Activated CD8-positive, alpha-beta memory T cell treated with anti-CD3 and anti-CD28 coated beads for 24 hours (primary cell): ENCODE measurements at regions not wholly inside any gene's neighbourhood (a gene's known extent, or its start where the extent isn't known, plus 50 kb on each side); places are given as distances from the start of the nearest gene placed in this dataset.

ENCODE experiments used
- DNase-seq: peaks from one replicate; pipeline ENCODE4 v3.0.0-alpha.2; 2020

DNA sequence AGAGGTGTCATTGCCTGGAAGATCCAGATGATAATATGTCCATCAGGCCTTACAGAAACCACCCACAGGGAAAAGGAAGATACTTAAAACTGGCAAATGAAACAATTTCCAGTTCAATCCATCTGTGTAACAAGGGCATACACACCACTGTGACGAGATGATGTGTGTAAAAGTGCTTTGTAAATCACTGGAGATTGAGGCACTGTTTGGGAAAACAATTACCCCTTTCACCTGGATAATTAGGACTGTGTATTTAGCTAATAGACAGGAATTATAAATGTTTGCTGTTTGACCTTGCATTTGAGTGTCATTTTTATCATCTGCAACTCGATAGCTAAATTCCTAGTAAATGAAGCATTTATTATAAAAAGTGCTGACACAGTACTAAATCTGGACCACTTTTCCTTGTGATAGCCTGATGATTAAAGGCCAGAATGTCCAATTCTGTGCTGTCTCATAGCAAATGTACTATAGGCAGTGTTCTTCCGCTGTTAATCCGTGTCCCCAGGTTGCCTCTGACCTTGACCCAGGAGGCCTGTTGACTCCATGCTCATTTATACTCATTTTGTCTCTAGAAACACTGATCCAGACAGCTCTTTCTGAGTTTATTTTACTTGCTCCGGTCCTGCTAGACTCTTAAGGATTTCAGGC lies 105.8 kb downstream of the LACC1 start:
- DNase-seq, result no peak

DNA sequence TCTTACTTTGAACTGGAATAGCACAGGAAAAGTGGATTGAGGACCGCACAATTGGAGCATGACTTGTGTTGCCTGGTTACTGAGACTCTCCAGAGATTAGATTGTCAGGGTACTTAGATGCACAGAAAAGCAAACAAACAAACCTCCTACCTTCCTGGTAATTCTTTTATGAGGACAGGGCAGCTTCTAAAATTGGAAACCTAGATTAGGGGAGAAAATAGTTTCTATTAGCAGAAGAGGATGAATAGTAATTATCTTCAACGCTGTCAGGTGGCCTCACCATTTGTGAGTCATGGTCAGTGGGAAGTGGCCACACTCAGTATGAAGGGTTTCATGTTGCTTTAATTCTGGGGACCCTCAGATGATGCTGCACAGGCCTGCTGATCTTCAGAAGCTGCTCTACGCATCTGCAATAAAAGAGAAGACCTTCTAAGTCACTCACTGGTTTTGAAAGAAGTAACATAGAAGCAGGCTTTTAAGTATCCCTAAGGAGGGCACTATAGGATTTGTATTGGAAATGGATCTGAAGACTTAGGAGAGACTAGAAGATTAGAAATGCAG lies 106.8 kb downstream of the LACC1 start:
- no peak for DNase-seq

DNA sequence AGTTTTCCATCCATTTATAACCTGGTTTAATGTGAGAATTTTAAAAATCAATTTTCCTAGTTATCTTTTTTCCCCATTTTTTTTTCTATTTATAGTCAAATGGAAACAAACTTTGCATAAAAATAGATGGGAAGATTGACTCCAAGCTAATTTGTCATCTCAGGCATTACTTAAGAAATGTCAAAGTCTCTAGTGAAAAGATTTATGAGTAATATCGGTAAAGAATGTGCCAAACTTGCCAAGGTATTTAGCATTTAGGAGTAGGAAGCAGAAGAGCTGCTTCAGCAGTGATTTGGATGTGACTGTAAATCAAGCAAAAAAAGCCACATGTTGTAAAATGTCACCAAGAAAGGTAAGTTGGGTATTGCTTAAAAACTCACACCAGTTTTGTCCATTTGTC lies 108.6 kb downstream of the LACC1 start:
- no peak for DNase-seq

DNA sequence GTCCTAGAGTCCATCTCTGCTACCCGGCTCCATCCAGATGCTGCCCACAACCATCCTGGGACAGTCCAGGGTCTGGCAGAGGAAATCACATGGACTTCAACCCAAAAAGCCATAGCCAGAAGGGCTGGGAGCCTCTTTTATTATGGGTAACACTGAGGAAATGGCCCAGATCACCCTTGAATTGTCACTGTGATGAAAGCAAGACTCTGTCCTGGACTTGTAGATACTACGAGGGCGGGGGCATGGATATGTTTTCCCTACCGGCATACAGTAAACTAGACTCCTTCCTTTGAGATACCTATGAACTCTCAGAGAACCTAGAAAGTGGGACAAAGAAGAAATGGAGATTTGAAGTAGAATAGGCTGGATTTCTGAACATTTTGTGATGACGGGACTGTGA lies 110.3 kb downstream of the LACC1 start:
- DNase-seq, result no peak

DNA sequence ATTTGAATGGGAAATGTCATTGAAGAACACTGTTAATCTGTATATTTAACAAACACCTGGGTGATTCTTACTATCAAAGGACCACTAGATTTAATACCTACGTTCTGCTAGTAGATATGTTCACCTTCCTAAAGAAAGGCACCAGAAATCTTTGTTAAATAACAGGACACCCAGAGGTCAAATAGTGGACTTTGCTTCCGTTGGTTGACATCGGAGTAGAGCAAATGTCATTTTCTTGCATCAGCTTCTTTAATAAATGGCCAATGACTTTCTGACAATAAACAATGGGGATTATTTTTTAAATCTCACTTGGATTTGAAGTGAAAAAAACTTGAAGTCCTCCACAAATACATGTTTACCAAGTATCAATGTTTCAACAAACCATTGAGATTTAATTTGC lies 111.1 kb downstream of the LACC1 start:
- no peak for DNase-seq

DNA sequence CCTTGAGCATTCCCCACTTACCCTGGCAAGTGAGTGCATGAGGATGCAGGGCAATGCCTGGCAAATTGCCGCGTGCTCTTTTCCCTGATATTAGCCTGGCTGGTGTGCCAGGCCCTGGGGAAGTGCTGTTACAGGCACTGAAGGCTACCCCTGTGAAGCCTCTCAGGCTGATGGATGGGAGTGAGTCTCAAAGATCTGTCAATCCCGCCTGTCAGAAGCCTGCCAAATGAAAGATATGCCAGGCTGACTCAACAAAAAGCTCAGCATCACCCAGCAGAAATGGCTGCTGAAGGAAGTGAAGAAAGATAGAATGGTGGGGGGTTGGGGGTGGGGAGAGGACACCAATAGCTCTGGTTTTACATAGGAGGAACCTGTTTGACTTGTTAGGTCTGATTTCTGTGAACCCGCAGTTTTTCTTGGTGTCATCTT lies 112.1 kb downstream of the LACC1 start:
- no peak for DNase-seq

GRCh38 chr13:43992211-43992610 lies 112.5 kb downstream of the LACC1 start:
- no peak for DNase-seq

DNA sequence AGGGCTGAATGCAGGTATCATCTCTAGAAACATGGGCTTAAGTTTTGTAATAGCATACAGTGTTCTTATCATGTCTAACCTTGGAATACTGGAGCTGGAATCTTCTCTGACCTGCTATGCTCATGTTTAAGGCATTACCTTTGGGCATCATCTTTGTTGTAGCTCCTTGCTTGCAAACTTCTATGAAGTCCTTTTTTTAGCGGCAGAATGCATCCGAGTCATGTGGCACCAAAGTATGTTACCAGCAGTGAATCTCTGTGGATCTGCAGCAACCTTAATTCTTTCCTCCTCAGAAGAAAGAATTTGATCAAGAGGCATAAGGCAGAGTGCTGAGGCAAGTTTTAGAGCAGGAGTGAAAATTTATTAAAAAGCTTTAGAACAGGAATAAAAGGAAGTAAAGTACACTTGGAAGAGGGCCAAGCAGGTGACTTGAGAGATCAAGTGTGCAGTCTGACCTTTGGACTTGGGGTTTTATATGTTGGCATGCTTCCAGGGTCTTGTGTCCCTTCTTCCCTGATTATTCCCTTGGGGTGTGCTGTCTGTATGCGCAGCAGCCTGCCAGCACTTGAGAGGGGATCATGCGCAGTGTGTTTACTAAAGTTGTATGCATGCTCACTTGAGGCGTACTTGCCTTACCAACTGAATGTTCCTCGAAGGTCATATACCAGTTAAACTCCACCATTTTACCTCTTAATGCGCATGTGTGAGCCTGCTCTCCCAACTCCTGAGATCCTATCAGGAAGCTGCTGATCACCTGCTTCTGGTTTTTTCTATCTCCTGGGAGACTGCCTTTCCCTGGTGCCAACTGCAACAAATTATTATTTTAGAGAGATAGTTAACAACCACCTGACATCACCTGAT lies 115.5 kb downstream of the LACC1 start:
- DNase-seq, result no peak

- no peak for DNase-seq
Measured at GRCh38 chr13:43996221-43996620, 116.5 kb downstream of the LACC1 start.

GRCh38 chr13:44003481-44003880 lies 123.8 kb downstream of the LACC1 start:
- DNase-seq, result no peak

DNA sequence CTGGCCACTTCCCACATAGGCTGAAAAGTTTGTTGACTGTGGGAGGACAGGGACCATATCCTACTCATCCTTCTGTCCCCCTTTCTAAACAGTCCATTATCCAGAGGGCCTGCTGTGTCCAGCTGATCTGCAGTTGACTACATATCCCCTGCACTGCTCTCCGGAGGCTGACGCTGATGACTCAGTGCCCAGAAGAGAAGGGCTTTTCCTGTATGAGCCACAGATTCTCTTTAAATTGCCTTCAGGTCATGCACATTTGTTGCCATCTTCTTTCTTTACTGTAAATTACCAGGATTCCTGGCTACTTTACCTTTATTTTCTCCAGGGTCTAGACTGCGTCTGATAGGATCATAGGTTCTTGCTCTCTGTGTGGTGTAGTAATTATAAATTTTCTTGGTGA lies 125.2 kb downstream of the LACC1 start:
- DNase-seq, result no peak

DNA sequence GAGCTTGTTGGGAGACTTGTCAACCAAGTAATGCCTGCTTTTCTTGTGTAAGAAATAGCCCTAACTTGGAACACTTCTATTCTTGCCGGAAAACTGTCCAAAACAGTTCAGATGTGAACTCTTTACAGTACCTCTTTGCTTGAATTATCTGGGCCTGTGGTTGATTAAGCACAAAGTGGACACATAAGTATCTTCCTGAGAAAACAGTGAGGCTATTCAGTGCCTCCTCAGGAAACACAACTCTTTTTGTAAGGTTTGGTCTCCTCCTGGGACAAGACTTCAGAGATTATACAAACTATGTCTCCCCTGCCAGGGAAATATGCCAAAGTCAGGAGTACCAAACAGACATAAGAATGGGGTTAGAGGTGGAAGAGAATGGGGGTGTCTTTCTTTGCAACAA lies 127.7 kb downstream of the LACC1 start:
- DNase-seq, result no peak

DNA sequence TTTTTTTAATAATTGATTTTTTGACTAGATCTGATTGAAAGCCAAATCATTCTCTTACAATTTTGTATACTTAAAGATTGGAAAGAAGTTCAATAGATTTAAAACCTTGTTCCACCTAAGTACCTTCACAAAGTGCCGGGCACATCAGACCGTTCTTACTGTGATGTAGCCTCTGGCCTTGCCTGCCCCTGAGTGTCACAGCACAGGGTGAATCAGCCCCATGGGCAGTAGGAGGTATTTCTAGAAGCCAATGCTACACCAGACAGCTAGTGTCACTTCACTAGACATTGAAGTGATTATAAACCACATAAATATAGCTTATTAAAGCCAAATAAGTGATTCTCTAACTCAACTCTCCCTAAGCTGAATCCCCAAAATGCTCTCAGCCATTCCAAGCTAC lies 131.3 kb downstream of the LACC1 start:
- no peak for DNase-seq

DNA sequence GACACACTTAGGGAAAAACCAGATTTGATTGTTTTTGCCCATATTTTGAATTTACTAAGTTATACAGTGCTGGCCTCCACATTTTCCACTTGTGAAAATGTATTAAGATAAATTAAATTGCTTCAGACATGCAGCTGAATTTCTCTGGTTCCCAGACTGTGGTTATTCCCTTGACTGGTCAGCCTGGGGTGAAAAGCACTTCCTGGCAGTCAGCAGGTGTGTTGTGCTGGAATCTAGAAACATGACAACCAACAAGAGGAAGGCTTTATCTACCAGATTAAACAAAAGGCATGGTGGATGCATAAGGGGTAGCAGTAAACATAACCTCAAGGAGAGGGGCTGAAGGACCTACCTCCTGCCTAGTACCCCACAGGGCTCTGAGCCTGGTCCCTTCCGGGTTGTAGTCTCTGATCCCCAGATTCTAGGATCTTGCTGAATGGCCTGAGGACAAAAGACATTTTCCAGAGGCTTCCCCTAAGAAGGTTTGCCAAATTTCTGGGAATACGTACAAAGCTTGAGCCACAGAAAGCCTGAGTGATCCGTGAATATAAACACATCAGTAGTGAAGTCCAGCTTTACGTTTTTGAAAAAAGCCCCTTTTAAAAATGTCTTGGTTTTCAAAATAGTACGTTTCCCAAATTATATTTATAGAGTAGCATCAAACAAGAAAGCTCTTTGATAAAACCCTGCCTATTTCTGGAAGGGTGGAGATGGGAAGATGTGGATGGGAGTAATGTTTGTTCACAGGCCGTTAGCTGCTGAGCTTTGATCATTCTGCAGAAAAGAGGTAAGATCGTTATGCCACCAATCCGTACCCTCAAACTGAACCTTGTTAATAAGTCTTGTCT lies 133.4 kb downstream of the LACC1 start:
- no peak for DNase-seq

DNA sequence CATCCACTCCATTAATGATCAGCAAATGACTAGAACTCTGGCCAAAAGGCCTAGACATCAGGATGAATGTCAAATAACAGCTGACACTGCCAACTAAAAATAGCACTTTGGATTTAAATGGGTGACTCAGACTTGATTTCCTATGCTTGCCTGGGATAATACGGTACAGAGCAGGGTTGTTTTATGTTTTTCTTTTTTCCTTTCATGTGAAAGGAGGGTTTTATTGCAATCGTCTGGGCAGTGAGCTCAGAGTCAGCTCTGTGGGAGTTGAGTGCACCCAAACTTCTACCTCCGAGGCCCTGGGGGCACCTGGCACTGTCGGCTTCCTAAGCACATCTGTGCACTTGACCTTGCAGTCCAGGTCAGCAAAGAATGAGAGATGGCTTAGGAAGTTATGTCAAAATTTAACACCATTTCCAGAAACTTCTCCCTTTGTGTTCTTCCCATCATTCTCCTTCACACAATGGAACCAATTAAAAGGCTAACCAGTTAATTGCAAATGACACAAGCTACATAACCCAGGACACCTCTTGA lies 134.1 kb downstream of the LACC1 start:
- no peak for DNase-seq

GRCh38 chr13:44014501-44014900 lies 134.8 kb downstream of the LACC1 start:
- no peak for DNase-seq

DNA sequence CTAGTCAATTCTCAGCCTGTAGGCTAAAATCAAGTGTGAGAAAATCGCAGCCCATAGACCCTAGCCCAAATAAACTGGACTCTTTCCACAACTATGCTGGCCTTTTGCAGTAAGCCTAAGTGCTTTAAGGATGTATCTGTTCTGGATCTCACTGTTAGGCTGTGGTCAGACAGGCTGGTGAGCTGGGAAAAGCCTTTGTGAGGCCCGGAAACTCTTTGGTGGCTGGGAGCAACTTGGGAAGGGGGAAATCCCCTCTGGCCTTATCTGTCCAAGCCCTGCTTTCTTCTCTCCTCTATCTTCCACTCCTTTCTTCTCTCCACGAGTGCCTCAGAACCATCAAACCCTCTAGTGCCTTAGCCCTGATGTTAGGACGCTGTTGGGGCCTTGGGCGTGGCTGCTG lies 135.4 kb downstream of the LACC1 start:
- DNase-seq, result no peak

DNA sequence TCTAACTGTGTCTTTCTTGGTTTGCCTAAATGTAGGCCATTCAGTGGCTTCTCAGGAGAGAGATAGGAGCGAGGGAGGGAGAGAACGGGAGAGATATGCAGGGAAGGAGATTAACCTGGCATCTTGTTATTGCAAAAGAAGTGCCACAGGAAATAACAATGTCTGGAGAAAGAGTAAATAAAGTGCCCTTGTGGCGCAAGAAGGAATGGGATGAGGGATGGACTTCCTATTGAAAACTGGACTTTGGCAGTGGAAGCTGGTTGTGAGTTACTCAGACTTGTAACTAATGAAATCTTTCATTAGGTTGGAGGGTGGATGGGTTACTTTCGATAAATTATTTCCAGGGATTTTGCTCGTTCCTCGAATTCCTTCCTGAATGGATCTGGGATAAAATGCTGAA lies 136.1 kb downstream of the LACC1 start:
- DNase-seq, result no peak

- no peak for DNase-seq
Measured at GRCh38 chr13:44017756-44018309, 138.1 kb downstream of the LACC1 start.

DNA sequence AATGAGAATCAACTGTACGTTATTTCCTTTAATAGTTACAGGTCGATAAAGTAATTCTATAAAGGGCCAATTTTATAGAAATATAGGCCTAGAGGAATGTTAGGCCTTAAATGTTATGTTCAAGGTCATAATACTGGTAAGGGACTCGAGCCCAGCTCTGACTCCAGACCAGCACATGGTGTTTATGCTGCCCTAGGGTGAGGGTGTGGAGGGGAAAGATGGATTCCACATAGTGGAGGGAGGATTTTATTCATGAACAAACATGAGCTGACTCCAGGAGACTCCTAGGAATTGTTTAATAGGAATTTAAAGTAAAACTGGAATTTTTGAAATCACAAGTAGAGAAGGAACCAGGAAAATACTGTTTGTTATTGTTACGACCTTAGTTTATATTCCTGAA lies 139.9 kb downstream of the LACC1 start:
- DNase-seq, result no peak

DNA sequence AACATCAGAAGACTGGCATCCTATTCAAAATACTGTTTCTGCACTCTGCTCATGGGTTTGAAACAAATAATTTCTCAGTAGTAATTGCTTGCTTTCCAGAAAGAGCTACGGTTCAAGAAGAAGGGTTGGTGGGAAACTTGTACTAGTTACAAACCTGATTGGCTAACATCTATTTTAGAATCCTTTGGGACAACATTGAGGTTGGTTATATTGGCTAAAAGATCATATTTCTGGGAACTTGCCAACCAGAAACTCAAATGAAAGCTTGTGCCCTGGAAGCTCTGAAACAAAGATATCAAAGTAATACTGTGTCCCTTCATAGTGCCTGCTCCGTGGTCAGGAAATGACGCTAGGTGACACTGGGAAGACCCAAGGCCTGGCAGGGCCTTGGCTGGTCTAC lies 141.7 kb downstream of the LACC1 start:
- no peak for DNase-seq

GRCh38 chr13:44022196-44022595 lies 142.5 kb downstream of the LACC1 start:
- DNase-seq, result no peak
